GM10266 (cell line): ENCODE measurements at regions not wholly inside any gene's neighbourhood (a gene's known extent, or its start where the extent isn't known, plus 50 kb on each side); places are given as distances from the start of the nearest gene placed in this dataset.

Experiments used
- DNase-seq: peaks from one replicate; pipeline ENCODE4 v3.0.0; 2012; ENCODE audit errors: extremely low spot score
- CTCF ChIP-seq: IDR thresholded peaks from 2 replicates; pipeline ENCODE4 v1.5.1; 2012; ENCODE audit warnings: mild to moderate bottlenecking, low read depth; ENCODE audit not compliant: control insufficient read depth, insufficient read depth; ENCODE audit errors: missing control alignments

GRCh38 chr4:181479141-181479540 lies 764.1 kb upstream of the TENM3 start:
- DNase-seq: no peak

GRCh38 chr4:181484396-181484795 lies 758.8 kb upstream of the TENM3 start:
- no peak for DNase-seq
- no peak for TF ChIP-seq CTCF

More at GRCh38 chr4:181479141-181479540, 764.1 kb upstream of the TENM3 start:
- no peak for TF ChIP-seq CTCF

- no peak for TF ChIP-seq CTCF
- DNase-seq: no peak
Observed at GRCh38 chr4:181488926-181489325, 754.3 kb upstream of the TENM3 start.

- DNase-seq: no peak
- TF ChIP-seq CTCF: no peak
Observed at GRCh38 chr4:181498148-181498547, 745.1 kb upstream of the TENM3 start.

GRCh38 chr4:181502611-181503010 lies 740.6 kb upstream of the TENM3 start:
- DNase-seq: no peak
- no peak for TF ChIP-seq CTCF

GRCh38 chr4:181503687-181504390 lies 739.4 kb upstream of the TENM3 start:
- no peak for TF ChIP-seq CTCF
- DNase-seq: no peak

- no peak for TF ChIP-seq CTCF
- DNase-seq: no peak
Observed at GRCh38 chr4:181504924-181505323, 738.3 kb upstream of the TENM3 start.
